GM19023 (cell line): ENCODE measurements at regions not wholly inside any gene's neighbourhood (a gene's known extent, or its start where the extent isn't known, plus 50 kb on each side); places are given as distances from the start of the nearest gene placed in this dataset.

ENCODE experiments used
- ATAC-seq: cut with Tn5 transposase; IDR thresholded peaks from one replicate; pipeline ENCODE4 v1.9.1; 2021; ENCODE audit warnings: mild to moderate bottlenecking, moderate library complexity; ENCODE audit not compliant: unreplicated experiment

DNA sequence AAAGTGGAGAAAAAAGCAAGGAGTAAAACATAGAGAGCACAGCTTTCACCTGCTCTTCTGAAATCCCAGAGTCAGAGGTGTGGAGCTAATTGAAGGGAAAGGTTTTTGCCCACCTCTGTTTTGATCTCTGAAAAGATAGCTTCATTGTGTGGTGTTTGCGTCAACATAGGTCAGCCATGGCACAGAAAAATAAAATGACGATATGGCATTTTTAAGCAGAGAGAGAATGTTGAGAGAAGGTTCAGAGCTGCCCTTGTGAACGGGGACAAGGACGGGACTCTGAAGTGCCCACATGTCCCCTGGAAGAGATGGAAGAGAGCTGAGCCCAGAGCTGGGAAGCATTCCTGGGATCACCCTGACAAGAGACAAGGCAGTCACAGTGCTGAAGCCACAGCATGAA lies 249.4 kb upstream of the PLSCR5 start:
- ATAC-seq, result no peak

DNA sequence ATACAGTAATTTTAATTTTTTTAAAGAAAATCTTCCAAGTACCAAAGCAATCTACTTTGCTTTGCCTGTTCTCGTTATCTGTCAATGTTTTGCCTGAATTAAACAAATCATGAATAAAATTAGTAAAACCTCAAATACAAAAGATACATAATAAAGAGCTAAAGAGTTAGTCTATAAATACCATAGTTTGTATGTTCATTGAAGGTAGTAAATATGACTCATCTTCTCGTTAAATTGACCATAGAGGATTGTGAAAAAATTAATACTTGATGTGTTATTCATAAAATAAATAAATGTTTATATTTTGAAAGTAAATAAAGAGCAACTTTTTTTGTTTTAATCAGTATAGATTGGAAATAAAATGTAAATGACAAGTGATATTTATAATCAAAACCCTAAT lies 246.5 kb upstream of the PLSCR5 start:
- no peak for ATAC-seq

- no peak for ATAC-seq
Measured at GRCh38 chr3:146845361-146845760, 240.2 kb upstream of the PLSCR5 start.

DNA sequence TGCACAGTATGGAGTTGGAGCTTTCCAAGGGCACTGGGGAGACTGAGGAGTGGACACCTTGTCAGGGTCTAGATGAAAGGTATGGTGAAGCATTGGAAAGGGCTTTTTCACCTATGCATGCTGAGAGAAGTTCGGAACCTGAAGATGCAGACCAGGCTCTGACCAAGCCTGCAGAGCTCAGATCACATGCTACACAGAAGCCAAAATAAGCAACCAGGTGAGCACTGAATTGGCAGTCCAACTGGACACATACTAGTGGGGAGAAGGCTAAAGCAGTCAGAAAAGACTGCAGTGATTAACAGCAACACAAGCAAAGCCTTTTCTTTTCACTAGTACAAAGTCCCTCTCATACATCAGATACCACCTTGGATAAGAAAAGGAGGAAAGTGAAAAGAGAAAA lies 238.3 kb upstream of the PLSCR5 start:
- ATAC-seq, result no peak

GRCh38 chr3:146839727-146840375 lies 234.7 kb upstream of the PLSCR5 start:
- ATAC-seq, result no peak

- no peak for ATAC-seq
Measured at GRCh38 chr3:146838221-146838620, 233.1 kb upstream of the PLSCR5 start.

DNA sequence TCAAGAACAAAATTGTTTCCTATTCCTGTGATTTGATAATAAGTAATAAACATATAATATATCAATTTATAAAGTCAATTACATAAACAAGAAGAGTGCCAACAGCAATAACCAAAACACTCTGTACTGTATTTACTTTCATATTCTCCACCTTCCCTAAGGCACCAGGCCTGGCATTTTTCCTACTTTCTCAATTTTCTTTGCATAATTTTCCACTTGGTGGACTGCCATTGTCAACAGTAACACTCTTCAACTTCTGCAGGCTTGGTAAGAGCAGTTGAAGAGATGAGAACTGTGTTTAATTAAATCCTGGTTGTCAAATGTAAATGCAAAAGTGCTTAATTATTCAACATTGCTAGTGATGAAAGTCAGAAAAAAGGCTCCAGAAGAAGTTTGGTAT lies 229.8 kb upstream of the PLSCR5 start:
- ATAC-seq, result no peak

GRCh38 chr3:146832857-146833458 lies 227.8 kb upstream of the PLSCR5 start:
- ATAC-seq, result no peak

DNA sequence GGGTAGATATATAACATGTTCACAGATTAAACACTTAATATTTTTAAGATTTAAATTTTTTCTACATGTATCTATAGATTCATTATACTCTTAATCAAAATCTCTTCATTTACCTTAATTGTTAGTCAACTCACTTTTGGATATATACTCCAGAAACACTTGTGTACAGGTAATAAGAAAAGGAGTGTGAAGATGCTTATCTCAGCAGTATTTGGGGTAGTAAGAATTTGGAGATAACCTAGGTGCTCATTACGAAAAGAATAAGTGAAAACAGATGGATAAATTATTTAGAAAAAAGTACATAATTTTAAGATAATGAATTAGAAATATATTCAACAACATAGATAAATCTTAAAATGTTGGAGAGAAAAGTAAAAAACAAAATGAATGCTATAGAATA lies 226.5 kb upstream of the PLSCR5 start:
- ATAC-seq, result no peak

GRCh38 chr3:146830231-146830630 lies 225.1 kb upstream of the PLSCR5 start:
- ATAC-seq, result no peak

DNA sequence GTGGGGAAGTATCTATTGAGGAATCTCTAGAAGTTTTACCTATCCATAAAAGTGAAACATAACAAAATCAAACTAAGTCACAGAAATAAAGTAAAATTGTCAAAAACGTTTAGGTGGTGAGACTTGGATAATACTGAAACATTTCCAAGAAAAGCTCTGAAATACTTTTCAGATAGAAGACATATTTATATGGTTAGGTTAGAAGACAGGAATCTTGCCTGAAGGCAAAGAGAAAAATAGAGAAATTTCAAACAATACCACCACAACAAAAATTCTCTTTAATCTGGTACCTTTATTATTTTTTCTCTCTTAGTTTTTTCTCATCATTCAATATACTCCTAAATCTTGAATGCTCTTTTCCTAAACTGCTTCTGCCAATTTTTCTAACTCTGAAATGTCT lies 222.7 kb upstream of the PLSCR5 start:
- no peak for ATAC-seq

DNA sequence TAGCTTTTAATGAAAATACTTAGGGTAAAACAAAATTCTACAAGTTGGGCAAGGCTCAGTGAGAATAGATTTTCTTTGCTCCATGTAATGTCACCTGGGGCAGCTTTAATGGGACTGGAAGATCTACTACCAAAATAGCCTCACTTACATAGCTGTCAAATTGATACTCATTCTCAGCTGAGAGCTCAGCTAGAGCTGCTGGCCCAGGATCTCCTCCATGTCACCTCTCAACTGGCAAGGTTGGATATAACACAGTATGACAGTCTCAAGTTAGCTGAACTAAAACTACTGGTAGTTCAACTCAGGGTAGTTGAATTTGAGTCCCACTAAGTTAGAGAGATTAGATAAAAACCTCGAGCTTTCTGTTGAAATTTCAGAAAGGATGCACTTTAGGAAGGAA lies 218.5 kb upstream of the PLSCR5 start:
- no peak for ATAC-seq

- no peak for ATAC-seq
Measured at GRCh38 chr3:146818866-146819265, 213.7 kb upstream of the PLSCR5 start.

DNA sequence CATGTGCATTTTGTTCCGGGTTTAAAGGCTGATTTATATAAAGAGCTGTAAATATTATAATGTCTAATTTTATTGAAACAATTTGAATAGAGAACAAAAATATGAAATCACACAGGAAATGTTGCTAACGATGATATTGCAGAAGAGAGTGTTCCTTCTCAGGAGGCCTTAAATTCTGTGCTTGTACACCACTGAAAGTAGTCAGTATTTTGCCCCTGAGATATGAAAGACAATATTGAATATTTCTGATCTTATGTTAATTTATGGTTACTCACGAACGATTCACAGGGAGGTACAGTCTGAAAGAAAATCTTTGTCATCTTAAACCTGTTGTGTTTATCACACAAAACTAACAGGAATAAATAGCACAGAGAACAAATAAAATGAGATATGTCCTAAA lies 213.2 kb upstream of the PLSCR5 start:
- ATAC-seq, result no peak

DNA sequence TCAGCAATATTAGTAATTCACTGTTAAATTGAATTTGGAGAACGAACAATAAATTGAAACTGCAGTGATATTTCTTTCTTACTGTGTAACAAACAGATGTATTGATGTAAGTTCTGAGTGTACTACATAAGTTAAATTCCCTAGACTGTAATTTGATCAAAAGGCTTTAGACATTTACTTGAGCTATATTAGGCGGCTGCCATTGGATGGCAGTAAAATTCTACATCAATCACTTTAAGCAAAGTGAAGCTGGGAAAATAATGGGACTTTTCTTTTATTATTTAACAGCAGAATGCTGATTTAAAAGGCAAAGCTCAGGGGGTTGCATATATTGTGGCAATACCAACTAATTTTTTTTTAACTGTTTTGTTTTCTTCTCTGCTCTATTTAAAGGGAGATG lies 212.6 kb upstream of the PLSCR5 start:
- no peak for ATAC-seq

DNA sequence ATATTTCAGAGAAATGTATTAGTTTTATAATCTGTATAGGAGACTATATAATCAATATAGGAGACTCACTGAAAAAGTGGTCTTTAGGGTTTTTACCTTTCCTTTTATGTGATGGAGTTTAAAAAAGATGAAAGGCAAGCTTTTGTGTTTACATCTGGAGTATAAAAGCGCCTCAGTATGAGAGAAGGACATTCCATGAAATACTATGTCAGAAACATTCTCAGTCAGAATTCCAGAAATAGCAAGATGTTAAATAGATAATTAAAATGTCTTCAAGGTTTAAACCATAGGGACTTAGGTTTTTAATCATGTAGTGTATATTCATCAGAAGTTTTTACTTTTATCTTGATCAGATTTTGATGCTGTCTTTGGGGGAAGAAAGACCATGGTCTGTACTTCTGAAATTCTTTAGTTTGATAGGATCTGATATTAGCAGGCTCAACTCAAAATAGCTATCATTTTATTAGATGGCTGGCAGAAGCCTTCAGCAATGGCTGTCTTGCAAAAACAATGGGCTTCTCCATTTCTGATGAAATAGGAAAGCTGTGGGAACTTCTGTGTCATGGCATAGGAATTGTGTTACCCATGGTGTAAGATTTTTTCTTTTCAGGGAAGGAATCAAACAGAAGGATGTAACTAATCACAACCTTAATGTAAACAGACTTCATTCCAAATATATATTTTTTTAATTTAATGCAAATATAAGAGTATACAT lies 209.6 kb upstream of the PLSCR5 start:
- ATAC-seq, result no peak

- no peak for ATAC-seq
Measured at GRCh38 chr3:146813496-146813895, 208.3 kb upstream of the PLSCR5 start.

DNA sequence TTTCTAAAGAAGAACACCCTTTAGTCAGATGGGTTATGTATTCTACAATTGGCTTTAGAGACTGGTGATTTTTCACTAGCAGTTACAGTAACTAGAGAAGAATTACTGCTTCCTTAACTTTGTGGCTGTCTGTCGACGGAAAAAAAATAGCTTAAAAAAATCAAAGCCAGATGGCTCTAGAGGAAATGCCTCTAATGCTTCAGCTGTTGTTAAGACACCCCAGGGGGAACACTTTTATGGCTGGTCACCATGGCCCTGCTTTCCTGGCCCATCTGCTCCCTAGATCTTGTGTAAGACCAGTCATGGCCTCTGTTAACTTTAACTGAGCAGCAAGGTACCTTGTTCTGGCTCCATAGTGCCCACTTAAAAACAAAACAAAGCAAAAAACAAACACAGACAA lies 198.6 kb upstream of the PLSCR5 start:
- ATAC-seq, result no peak

DNA sequence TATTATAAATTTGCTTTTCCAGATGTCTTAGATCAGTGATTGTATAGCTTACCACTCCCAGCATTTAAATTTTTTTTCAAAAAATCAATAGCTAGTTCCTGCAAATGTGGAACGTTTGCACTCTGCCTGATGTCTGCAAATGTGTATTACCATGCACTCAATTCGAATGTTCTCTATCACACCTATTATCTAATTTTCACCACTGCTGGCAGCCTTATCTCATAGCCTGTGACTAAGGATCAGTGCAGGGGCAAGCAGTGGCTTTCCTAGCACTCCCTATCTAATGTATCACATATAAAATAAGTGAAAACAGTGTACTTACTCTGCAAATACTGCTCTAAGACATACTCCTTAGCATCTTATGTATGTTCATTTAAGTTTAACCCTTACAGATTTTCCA lies 196.3 kb upstream of the PLSCR5 start:
- no peak for ATAC-seq

DNA sequence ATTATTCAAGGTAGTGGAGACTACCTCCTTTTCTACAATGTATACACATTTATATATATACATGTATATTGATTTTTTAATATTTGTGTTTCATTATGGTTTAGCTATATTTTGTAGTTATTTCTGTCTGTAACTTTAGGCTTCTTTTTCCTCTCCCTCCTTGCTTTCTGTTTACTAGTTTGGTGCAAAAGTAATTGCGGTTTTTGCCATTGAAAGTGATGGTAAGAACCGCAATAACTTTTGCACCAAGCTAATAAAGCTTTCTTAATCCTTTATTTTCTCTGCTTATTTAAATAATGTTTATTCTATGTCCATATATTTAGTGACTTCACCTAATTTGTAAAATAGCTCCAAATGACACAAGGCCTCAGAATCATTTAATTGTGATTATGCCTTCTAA lies 195.3 kb upstream of the PLSCR5 start:
- no peak for ATAC-seq

GRCh38 chr3:146796078-146796477 lies 190.9 kb upstream of the PLSCR5 start:
- ATAC-seq, result no peak

GRCh38 chr3:146783446-146783845 lies 178.3 kb upstream of the PLSCR5 start:
- no peak for ATAC-seq
